H9 (cell line): ENCODE measurements at regions not wholly inside any gene's neighbourhood (a gene's known extent, or its start where the extent isn't known, plus 50 kb on each side); places are given as distances from the start of the nearest gene placed in this dataset.

ENCODE experiments used
- DNase-seq: peaks from one replicate; pipeline ENCODE4 v3.0.0-alpha.2; 2017
- H2AFZ ChIP-seq: one replicate; pipeline ENCODE4 v1.6.1; 2013; ENCODE audit warnings: mild to moderate bottlenecking, low read length, control low read depth, moderate library complexity
- H2AK5ac ChIP-seq: 2 replicates; pipeline ENCODE4 v1.6.1; 2013; ENCODE audit warnings: low read length, control low read depth, mixed read lengths; ENCODE audit not compliant: insufficient read length
- H2BK120ac ChIP-seq: one replicate; pipeline ENCODE4 v1.6.1; 2013; ENCODE audit warnings: low read depth, mild to moderate bottlenecking, low read length, control low read depth, inconsistent platforms; ENCODE audit not compliant: poor library complexity, severe bottlenecking
- H2BK12ac ChIP-seq: 2 replicates; pipeline ENCODE4 v1.6.1; 2013; ENCODE audit warnings: low read length, control low read depth, mixed read lengths, low read depth; ENCODE audit not compliant: insufficient read length
- H2BK15ac ChIP-seq: 2 replicates; pipeline ENCODE4 v1.6.1; 2013; ENCODE audit warnings: low read depth, low read length, control low read depth
- H2BK20ac ChIP-seq: one replicate; pipeline ENCODE4 v1.6.1; 2013; ENCODE audit warnings: low read depth, mild to moderate bottlenecking, low read length, control low read depth, inconsistent platforms; ENCODE audit not compliant: poor library complexity, severe bottlenecking
- H2BK5ac ChIP-seq: 2 replicates; pipeline ENCODE4 v1.6.1; 2013; ENCODE audit warnings: low read length, control low read depth, mixed read lengths; ENCODE audit not compliant: insufficient read length
- H3K14ac ChIP-seq: 2 replicates; pipeline ENCODE4 v1.6.1; 2013; ENCODE audit warnings: low read length, control low read depth; ENCODE audit not compliant: insufficient read depth
- H3K18ac ChIP-seq: 2 replicates; pipeline ENCODE4 v1.6.1; 2013; ENCODE audit warnings: low read depth, mild to moderate bottlenecking, mixed read lengths, low read length, control low read depth; ENCODE audit not compliant: insufficient read length
- H3K23ac ChIP-seq: 2 replicates; pipeline ENCODE4 v1.6.1; 2013; ENCODE audit warnings: low read length, control low read depth, mixed read lengths, low read depth; ENCODE audit not compliant: insufficient read length
- H3K23me2 ChIP-seq: 2 replicates; pipeline ENCODE4 v1.6.1; 2013; ENCODE audit warnings: low read depth, mild to moderate bottlenecking, mixed read lengths, low read length, control low read depth; ENCODE audit not compliant: insufficient read length, poor library complexity, severe bottlenecking
- H3K27ac ChIP-seq: 2 replicates; pipeline ENCODE4 v1.5.1; 2013; ENCODE audit warnings: low read length, control low read depth, mixed read lengths, low read depth; ENCODE audit not compliant: insufficient read length
- H3K27me3 ChIP-seq: 2 replicates; pipeline ENCODE4 v1.6.1; 2013; ENCODE audit warnings: low read length, control low read depth, inconsistent platforms; ENCODE audit not compliant: insufficient read depth
- H3K4ac ChIP-seq: 2 replicates; pipeline ENCODE4 v1.6.1; 2013; ENCODE audit warnings: low read depth, mild to moderate bottlenecking, control low read depth, inconsistent platforms, low read length, moderate library complexity
- H3K4me1 ChIP-seq: 2 replicates; pipeline ENCODE4 v1.6.1; 2013; ENCODE audit warnings: low read length, control low read depth, inconsistent platforms; ENCODE audit not compliant: insufficient read depth
- H3K4me2 ChIP-seq: 2 replicates; pipeline ENCODE4 v1.6.1; 2013; ENCODE audit warnings: low read length, control low read depth, mixed read lengths; ENCODE audit not compliant: insufficient read length, insufficient read depth
- H3K56ac ChIP-seq: 2 replicates; pipeline ENCODE4 v1.6.1; 2013; ENCODE audit warnings: low read depth, mild to moderate bottlenecking, mixed read lengths, low read length, control low read depth; ENCODE audit not compliant: insufficient read length
- H3K79me1 ChIP-seq: 2 replicates; pipeline ENCODE4 v1.6.1; 2013; ENCODE audit warnings: low read depth, mild to moderate bottlenecking, moderate library complexity, low read length, control low read depth, inconsistent platforms; ENCODE audit not compliant: insufficient read depth, poor library complexity, severe bottlenecking
- H3K79me2 ChIP-seq: 2 replicates; pipeline ENCODE4 v1.6.1; 2013; ENCODE audit warnings: low read length, control low read depth, inconsistent platforms; ENCODE audit not compliant: insufficient read depth
- H3K9ac ChIP-seq: 2 replicates; pipeline ENCODE4 v1.6.1; 2013; ENCODE audit warnings: low read length, control low read depth, mixed read lengths; ENCODE audit not compliant: insufficient read length; ENCODE audit errors: extremely low read depth
- H3K9me3 ChIP-seq: one replicate; pipeline ENCODE4 v1.6.1; 2013; ENCODE audit warnings: low read depth, low read length, inconsistent platforms; ENCODE audit not compliant: control insufficient read depth
- H3T11ph ChIP-seq: one replicate; pipeline ENCODE4 v1.6.1; 2013; ENCODE audit warnings: mild to moderate bottlenecking, low read length, control low read depth, inconsistent platforms
- H4K20me1 ChIP-seq: one replicate; pipeline ENCODE4 v1.6.1; 2013; ENCODE audit not compliant: control insufficient read depth, insufficient read length, insufficient read depth
- H4K5ac ChIP-seq: 2 replicates; pipeline ENCODE4 v1.6.1; 2013; ENCODE audit warnings: low read depth, mild to moderate bottlenecking, mixed read lengths, low read length, control low read depth; ENCODE audit not compliant: insufficient read length
- H4K8ac ChIP-seq: replicated peaks from 2 replicates; pipeline ENCODE4 v1.6.1; 2013; ENCODE audit warnings: low read length, control low read depth, mixed read lengths, low read depth; ENCODE audit not compliant: insufficient read length
- H4K91ac ChIP-seq: 2 replicates; pipeline ENCODE4 v1.6.1; 2013; ENCODE audit warnings: low read depth, mild to moderate bottlenecking, moderate library complexity, mixed read lengths, low read length, control low read depth; ENCODE audit not compliant: insufficient read length
- H3K27ac Mint-ChIP-seq, 3 experiments: 2 replicates in 2 of 3; 3 replicates in 1 of 3; pipeline ENCODE4 v1.8.0; 2020 to 2021; ENCODE audit warnings: mixed read lengths in 3 of 3, mild to moderate bottlenecking in 1 of 3, moderate library complexity in 1 of 3
- H3K27me3 Mint-ChIP-seq: 2 replicates; pipeline ENCODE4 v1.8.0; 2021; ENCODE audit warnings: low read depth, mild to moderate bottlenecking, moderate library complexity, mixed read lengths
- H3K36me3 Mint-ChIP-seq, 3 experiments: 2 replicates in 2 of 3; 3 replicates in 1 of 3; pipeline ENCODE4 v1.8.0; 2020 to 2021; ENCODE audit warnings: low read depth in 3 of 3, mixed read lengths in 3 of 3; ENCODE audit not compliant: insufficient read depth in 1 of 3
- H3K4me1 Mint-ChIP-seq, 2 experiments: 2 replicates each; pipeline ENCODE4 v1.8.0; 2020; ENCODE audit warnings: mixed read lengths in 2 of 2
- H3K4me3 Mint-ChIP-seq, 2 experiments: 2 replicates in 1 of 2; 3 replicates in 1 of 2; pipeline ENCODE4 v1.8.0; 2020 to 2021; ENCODE audit warnings: mild to moderate bottlenecking in 2 of 2, mixed read lengths in 2 of 2, moderate library complexity in 1 of 2
- H3K9me3 Mint-ChIP-seq, 2 experiments: 2 replicates in 1 of 2; 3 replicates in 1 of 2; pipeline ENCODE4 v1.8.0; 2020; ENCODE audit warnings: mild to moderate bottlenecking in 2 of 2, mixed read lengths in 2 of 2, moderate library complexity in 1 of 2
- WGBS: extraction: QIAGEN DNeasy Blood & Tissue Kit; methylation state at CpG from one replicate; pipeline ENCODE4 v1.1.7; 2013; ENCODE audit warnings: missing lambda C conversion rate, low lambda C conversion rate, mixed read lengths; ENCODE audit not compliant: insufficient read length; ENCODE audit errors: extremely low coverage; 5-methylcytosine and 5-hydroxymethylcytosine counted together
- TF ChIP-seq, protein P1 (sequence below): fragments of 200-600 bp; sonication (generic); conservative IDR thresholded peaks from 3 replicates; pipeline ENCODE4 v1.8.0; 2021; ENCODE audit warnings: antibody characterized with exemption, mild to moderate bottlenecking

DNA sequence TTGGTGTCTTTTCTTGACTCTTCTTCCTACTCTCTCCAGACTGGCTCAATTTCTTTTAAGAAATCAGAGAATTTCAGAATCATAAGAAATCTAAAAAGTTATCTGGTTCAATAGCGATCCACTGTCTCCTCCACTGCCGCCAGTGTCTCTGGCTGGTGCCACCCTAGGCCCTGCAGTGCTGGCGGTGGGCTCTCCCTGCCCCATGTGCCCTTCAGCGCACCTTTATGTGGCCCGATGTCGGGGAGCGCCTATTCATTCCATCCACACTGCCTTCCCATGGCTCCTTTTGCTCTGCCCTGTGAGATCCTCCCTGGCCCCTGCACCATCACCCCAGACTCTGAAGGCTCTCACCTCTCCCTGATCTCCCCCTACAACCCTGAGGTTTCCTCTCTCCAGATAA lies 62.8 kb downstream of the TBXT start:
- Histone ChIP-seq H3K56ac (no peak overlapping the region), H2BK120ac (no peak overlapping the region), H2AFZ (no peak overlapping the region), H3K27ac (no peak overlapping the region), H3K27me3 (no peaks in the 10 kb centered on the region), H3K4me2 (no peak overlapping the region), H3K4me1 (no peaks in the 10 kb centered on the region), H3T11ph (no peak overlapping the region), H3K23me2 (no peaks in the 10 kb centered on the region), H4K20me1 (no peaks in the 10 kb centered on the region), H3K79me1 (no peaks in the 10 kb centered on the region), H4K8ac (no peak overlapping the region), H3K23ac (no peak overlapping the region), H2BK20ac (no peak overlapping the region), H2BK15ac (no peak overlapping the region), H2BK5ac (no peak overlapping the region), H3K18ac (no peak overlapping the region), H2BK12ac (no peak overlapping the region), H4K91ac (no peak overlapping the region), H3K9me3 (peaks cover 17% of the 10 kb centered on the region), H4K5ac (no peak overlapping the region), H3K79me2 (no peaks in the 10 kb centered on the region), H2AK5ac (no peak overlapping the region), H3K9ac (no peak overlapping the region), H3K14ac (no peak overlapping the region), H3K4ac (no peak overlapping the region)
- no peak for DNase-seq
- peaks cover 23% of the 10 kb centered on the region for H3K27me3 Mint-ChIP-seq
- TF ChIP-seq, protein P1, sequence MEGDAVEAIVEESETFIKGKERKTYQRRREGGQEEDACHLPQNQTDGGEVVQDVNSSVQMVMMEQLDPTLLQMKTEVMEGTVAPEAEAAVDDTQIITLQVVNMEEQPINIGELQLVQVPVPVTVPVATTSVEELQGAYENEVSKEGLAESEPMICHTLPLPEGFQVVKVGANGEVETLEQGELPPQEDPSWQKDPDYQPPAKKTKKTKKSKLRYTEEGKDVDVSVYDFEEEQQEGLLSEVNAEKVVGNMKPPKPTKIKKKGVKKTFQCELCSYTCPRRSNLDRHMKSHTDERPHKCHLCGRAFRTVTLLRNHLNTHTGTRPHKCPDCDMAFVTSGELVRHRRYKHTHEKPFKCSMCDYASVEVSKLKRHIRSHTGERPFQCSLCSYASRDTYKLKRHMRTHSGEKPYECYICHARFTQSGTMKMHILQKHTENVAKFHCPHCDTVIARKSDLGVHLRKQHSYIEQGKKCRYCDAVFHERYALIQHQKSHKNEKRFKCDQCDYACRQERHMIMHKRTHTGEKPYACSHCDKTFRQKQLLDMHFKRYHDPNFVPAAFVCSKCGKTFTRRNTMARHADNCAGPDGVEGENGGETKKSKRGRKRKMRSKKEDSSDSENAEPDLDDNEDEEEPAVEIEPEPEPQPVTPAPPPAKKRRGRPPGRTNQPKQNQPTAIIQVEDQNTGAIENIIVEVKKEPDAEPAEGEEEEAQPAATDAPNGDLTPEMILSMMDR, result no peak
- WGBS, result no CpG with 5 or more reads among the region's 7 CpGs
- no peak overlapping the region for H3K27ac Mint-ChIP-seq
- peaks cover 4 to 17% (median 14%) of the 10 kb centered on the region in 3 experiments; a peak in 5 of 7 replicates for H3K36me3 Mint-ChIP-seq
- no peak overlapping the region for H3K4me3 Mint-ChIP-seq
- peaks cover 23 to 26% of the 10 kb centered on the region in 2 experiments for H3K9me3 Mint-ChIP-seq
- peaks cover 0 to 5% of the 10 kb centered on the region in 2 experiments; a peak in 2 of 4 replicates for H3K4me1 Mint-ChIP-seq
